ENCODE measurements at regions not wholly inside any gene's neighbourhood (a gene's known extent, or its start where the extent isn't known, plus 50 kb on each side); places are given as distances from the start of the nearest gene placed in this dataset.

DNA sequence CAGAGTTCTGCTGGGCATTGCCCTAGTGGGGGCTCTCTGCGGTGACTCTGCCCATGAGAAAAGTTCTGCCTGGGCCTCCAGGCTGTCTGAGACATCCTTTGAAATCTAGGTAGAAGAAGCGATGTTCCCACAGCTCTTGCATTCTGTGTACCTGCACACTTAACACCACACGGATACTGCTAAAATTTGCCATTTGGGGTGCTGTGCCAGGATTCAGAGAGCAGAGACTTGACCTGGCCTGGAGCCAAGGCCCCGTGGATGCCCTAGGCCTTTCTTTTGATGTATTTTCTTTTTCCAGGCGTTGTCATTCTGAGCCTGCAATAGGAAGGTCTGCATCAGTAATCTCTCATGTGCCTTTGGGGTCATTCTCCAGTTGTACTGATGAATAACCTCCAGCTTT is 89.3 kb upstream of the IL12B start:
- H3K27me3 Mint-ChIP-seq (ENCODE audit: unreplicated experiment) = no peaks in the 10 kb centered on the region
- H3K4me1 Mint-ChIP-seq (ENCODE audit: unreplicated experiment) = no peaks in the 10 kb centered on the region
- H3K4me3 Mint-ChIP-seq (ENCODE audit: unreplicated experiment) = no peak overlapping the region
- no peak for DNase-seq (ENCODE audit: low spot score)
- H3K27ac Mint-ChIP-seq (ENCODE audit: unreplicated experiment) = no peak overlapping the region
- no peaks in the 10 kb centered on the region for H3K36me3 Mint-ChIP-seq (ENCODE audit: low read depth, unreplicated experiment)
- TF ChIP-seq CTCF (IDR thresholded peaks at IDR 0.05; ENCODE audit: unreplicated experiment) = no peak
- no peaks in the 10 kb centered on the region for H3K9me3 Mint-ChIP-seq (ENCODE audit: unreplicated experiment)

- no peak for TF ChIP-seq CTCF (IDR thresholded peaks at IDR 0.05; ENCODE audit: unreplicated experiment)
- H3K27ac Mint-ChIP-seq (ENCODE audit: unreplicated experiment) = no peak overlapping the region
- H3K36me3 Mint-ChIP-seq (ENCODE audit: low read depth, unreplicated experiment) = no peaks in the 10 kb centered on the region
- DNase-seq (ENCODE audit: low spot score) = no peak
- no peak overlapping the region for H3K4me3 Mint-ChIP-seq (ENCODE audit: unreplicated experiment)
- no peaks in the 10 kb centered on the region for H3K4me1 Mint-ChIP-seq (ENCODE audit: unreplicated experiment)
- peaks cover 3% of the 10 kb centered on the region for H3K27me3 Mint-ChIP-seq (ENCODE audit: unreplicated experiment)
- H3K9me3 Mint-ChIP-seq (ENCODE audit: unreplicated experiment) = no peaks in the 10 kb centered on the region
Observed at GRCh38 chr5:159420940-159421339, 90.7 kb upstream of the IL12B start.

GRCh38 chr5:159422361-159422760 is 92.1 kb upstream of the IL12B start:
- H3K9me3 Mint-ChIP-seq (ENCODE audit: unreplicated experiment) = no peaks in the 10 kb centered on the region
- no peak overlapping the region for H3K27ac Mint-ChIP-seq (ENCODE audit: unreplicated experiment)
- DNase-seq (ENCODE audit: low spot score) = no peak
- no peaks in the 10 kb centered on the region for H3K4me1 Mint-ChIP-seq (ENCODE audit: unreplicated experiment)
- TF ChIP-seq CTCF (IDR thresholded peaks at IDR 0.05; ENCODE audit: unreplicated experiment) = no peak
- H3K36me3 Mint-ChIP-seq (ENCODE audit: low read depth, unreplicated experiment) = no peaks in the 10 kb centered on the region
- no peak overlapping the region for H3K4me3 Mint-ChIP-seq (ENCODE audit: unreplicated experiment)
- H3K27me3 Mint-ChIP-seq (ENCODE audit: unreplicated experiment) = peaks cover 3% of the 10 kb centered on the region

DNA sequence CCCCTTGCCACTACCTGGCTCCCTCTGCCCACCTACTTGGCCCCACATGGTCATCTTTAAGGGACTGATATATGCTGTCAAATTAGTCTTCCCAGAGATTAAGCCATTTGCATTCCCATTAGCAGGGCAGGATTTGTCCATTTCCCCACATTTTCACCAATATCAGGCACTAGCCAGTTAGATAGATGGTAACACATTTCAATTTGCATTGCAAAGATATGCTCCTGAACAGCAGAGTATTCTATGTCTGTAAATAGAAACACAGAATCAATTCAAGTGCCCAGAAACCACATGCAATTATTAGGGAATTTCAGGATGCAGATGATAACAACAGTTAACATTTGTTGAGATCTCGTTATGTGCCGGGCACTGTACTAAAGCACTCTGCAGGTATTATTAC is 92.6 kb upstream of the IL12B start:
- H3K9me3 Mint-ChIP-seq (ENCODE audit: unreplicated experiment) = no peaks in the 10 kb centered on the region
- DNase-seq (ENCODE audit: low spot score) = no peak
- TF ChIP-seq CTCF (IDR thresholded peaks at IDR 0.05; ENCODE audit: unreplicated experiment) = no peak
- no peaks in the 10 kb centered on the region for H3K36me3 Mint-ChIP-seq (ENCODE audit: low read depth, unreplicated experiment)
- no peak overlapping the region for H3K4me3 Mint-ChIP-seq (ENCODE audit: unreplicated experiment)
- H3K27ac Mint-ChIP-seq (ENCODE audit: unreplicated experiment) = no peak overlapping the region
- H3K4me1 Mint-ChIP-seq (ENCODE audit: unreplicated experiment) = no peaks in the 10 kb centered on the region
- H3K27me3 Mint-ChIP-seq (ENCODE audit: unreplicated experiment) = peaks cover 3% of the 10 kb centered on the region

- no peaks in the 10 kb centered on the region for H3K4me1 Mint-ChIP-seq (ENCODE audit: unreplicated experiment)
- no peak overlapping the region for H3K27ac Mint-ChIP-seq (ENCODE audit: unreplicated experiment)
- TF ChIP-seq CTCF (IDR thresholded peaks at IDR 0.05; ENCODE audit: unreplicated experiment) = no peak
- DNase-seq (ENCODE audit: low spot score) = no peak
- H3K4me3 Mint-ChIP-seq (ENCODE audit: unreplicated experiment) = no peak overlapping the region
- H3K27me3 Mint-ChIP-seq (ENCODE audit: unreplicated experiment) = peaks cover 7% of the 10 kb centered on the region
- H3K9me3 Mint-ChIP-seq (ENCODE audit: unreplicated experiment) = no peaks in the 10 kb centered on the region
- no peaks in the 10 kb centered on the region for H3K36me3 Mint-ChIP-seq (ENCODE audit: low read depth, unreplicated experiment)
Observed at GRCh38 chr5:159424123-159424522, 93.8 kb upstream of the IL12B start.
